ENCODE measurements at regions not wholly inside any gene's neighbourhood (a gene's known extent, or its start where the extent isn't known, plus 50 kb on each side); places are given as distances from the start of the nearest gene placed in this dataset.

GRCh38 chr10:21195252-21195651 lies 298.1 kb upstream of the NEBL start:
- DNase-seq (no peak), ATAC-seq (peak in 1 of 2 donors; percentile 39)
- intact Hi-C loops (cut with DNase I), result no loop called here

DNA sequence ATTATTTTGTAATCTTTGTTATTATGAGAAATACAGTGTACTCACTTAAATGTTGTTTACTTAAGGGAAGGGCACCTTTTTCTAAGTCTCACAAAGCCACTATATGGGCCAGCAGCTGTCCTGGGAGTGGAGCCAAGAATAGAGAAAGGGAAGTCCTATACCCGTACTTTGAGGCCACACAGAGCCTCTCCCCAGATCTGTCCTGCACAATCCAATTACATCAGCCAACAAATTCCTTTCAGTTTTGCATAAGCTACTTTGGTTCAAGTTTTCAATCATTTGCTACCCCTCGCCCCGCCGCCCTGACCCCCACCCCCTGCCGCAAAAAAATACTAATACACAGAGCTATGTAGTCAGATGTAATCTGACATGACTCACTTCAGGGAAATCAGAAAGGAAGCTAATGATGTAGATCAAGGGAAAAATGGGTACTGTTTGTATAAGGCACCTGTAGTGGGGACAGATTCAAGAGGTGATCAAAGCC lies 297.4 kb upstream of the NEBL start:
- intact Hi-C loops (cut with DNase I), result no loop called here
- ATAC-seq (peak; percentile 44 to 64), DNase-seq (no peak)

DNA sequence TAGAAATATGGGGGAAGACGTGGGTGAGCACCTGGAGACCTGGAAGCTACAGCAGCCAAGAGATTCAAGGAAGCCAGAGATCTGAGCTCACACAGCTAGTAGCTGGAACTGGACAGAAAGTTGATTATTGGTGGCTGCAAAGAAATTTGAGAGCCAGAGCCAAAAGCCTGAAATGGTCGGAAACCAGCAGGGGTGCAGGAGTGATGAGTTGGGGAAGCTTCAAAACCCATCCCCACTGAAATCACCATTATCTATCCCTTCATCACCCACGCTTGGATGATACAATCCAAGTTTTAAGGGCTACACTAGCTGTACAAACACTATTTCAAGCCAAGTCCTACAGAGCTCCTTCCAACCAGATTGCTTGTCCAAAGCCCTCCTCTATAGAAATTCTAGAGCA lies 296.1 kb upstream of the NEBL start:
- DNase-seq, result no peak
- intact Hi-C loops (cut with DNase I), result no loop called here
- ATAC-seq, result no peak

DNA sequence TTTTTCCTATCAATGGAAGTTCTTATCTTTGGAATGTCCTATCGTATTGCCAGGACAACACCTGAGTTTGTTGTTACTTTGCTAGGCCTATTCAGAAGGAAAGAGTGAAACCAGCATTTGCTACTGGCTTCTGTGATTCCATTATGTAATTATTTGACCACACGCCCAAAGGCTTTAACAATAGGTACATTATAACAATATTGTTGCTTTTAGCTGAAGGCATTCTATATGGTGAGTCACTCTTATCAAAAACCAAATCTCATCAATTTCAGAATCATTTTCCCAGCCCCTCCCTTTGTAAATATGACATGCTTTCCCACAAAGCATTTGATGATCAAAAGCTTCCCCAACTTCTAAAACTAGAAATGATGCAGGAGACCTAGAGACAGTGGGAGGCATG lies 294.4 kb upstream of the NEBL start:
- intact Hi-C loops (cut with DNase I), result no loop called here
- ATAC-seq (no peak), DNase-seq (no peak)

GRCh38 chr10:21184984-21185383 lies 287.9 kb upstream of the NEBL start:
- DNase-seq (no peak), ATAC-seq (no peak)
- intact Hi-C loops (cut with DNase I), result no loop called here

DNA sequence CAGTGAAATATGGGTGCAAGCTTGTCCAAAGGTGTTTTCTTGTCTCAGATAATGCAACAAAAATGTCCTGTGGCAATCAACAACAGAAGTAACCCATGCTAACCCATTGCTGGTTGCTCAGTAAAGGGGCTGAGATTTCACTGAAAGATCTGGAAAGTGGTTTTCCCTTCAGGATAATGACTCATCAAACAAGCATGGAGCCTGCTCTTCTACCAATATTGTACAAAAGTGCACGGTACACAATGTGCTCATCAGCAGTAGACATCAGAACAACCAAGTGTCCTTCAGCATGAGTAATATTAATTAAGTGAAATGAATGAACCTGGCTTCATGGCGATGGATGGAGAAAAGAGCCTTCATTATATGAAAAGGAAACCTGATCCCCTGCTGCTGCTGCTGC lies 287.1 kb upstream of the NEBL start:
- ATAC-seq, result no peak
- intact Hi-C loops (cut with DNase I), result no loop called here

GRCh38 chr10:21183025-21183424 lies 285.9 kb upstream of the NEBL start:
- no peak for ATAC-seq
- intact Hi-C loops (cut with DNase I), result no loop called here

More for the DNA sequence above, 287.1 kb upstream of the NEBL start:
- DNase-seq, result no peak

DNA sequence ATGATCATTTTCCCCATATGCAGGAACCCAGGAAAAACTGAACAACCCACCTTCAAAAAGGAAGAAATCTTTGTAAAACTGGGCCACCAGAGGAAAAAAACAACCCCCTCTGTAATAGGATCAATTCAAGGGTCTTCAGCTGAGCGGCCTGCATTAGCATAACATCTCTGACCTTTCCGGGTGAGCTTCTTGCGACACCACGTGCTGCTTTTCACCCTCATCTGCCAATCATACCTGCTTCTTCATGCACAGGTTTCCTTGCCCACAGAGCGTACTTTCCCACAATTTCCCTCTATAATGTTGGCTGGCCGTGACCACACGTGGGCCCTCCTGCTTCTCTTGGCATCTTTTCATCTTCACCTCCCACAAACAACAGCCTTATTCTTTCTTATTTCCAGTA lies 284.3 kb upstream of the NEBL start:
- intact Hi-C loops (cut with DNase I), result no loop called here
- DNase-seq, result no peak
- peak in 1 of 2 donors; percentile 25 for ATAC-seq

More at GRCh38 chr10:21183025-21183424, 285.9 kb upstream of the NEBL start:
- no peak for DNase-seq

DNA sequence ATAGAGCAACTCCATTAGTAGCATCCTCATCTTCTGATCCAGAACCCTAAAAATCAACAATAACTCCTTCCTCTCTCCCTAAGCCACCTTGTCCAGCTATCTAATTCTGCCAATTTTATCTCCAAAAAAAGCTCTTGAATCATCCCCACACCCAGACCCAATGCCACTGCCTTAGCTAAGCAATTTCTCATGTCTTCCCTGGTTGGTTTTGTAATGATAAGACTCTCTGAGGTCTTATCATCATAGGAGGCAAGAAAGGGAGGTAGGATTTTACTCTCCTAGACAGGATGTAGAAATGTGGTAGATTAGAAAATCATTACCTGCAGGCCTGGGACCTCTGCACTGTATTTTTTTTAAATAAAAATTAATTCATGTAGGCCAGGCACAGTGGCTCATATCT lies 283.5 kb upstream of the NEBL start:
- DNase-seq, result no peak
- ATAC-seq, result peak in 1 of 2 donors; percentile 68
- intact Hi-C loops (cut with DNase I), result no loop called here

DNA sequence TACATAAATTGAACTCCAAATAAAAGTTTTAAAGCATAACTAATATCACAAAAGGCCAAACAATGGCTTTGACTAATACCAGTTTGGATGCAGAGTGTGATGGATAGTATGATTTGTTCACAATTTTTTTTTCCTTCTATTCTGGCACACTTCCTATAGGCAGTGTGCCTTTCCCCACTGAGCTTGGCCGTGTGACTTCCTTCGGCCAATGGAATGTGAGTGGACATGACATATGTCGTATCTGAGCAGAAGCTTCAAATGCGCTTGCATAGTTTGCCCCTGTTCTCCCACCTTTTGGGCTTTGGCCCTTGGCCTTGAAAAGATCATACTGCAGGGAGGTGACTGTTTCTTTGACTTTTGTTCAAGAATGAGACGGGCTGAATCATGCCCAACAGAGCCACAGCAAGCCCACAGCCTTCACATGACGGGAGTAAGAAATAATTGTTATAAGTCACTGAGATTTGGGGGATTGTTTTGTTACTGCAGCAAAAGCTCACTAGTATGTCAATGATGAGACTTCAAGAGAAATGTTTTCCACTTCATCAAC lies 279.9 kb upstream of the NEBL start:
- DNase-seq (no peak), ATAC-seq (no peak)
- intact Hi-C loops (cut with DNase I), result no loop called here

DNA sequence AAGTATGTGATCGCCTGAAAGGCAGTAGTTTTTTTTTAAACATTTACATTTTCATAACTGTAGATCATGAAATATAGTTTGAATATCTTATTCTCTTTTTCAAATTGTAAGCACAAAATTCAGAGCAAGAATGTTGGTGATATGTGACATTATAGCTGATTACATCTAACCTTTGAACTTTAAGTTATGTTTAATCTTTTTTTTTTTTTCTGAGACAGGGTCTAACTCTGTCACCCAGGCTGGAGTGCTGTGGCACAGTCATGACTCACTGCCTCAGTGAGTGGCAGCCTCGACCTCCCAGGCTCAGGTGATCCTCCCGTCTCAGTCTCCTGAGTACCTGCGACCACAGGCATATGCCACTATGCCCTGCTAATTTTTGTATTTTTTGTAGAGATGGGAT lies 278.7 kb upstream of the NEBL start:
- no peak for ATAC-seq
- intact Hi-C loops (cut with DNase I), result no loop called here
- no peak for DNase-seq

GRCh38 chr10:21174715-21175495 lies 277.8 kb upstream of the NEBL start:
- intact Hi-C loops (cut with DNase I), result no loop called here
- DNase-seq (no peak), ATAC-seq (peak in 1 of 2 donors; percentile 18)

- DNase-seq (peak; percentile 40), ATAC-seq (peak; percentile 86 to 89)
- intact Hi-C loops (cut with DNase I), result no loop called here
Measured at GRCh38 chr10:21173802-21174714, 276.9 kb upstream of the NEBL start.

- DNase-seq (peak; percentile 33), ATAC-seq (peak; percentile 52 to 63)
- intact Hi-C loops (cut with DNase I), result no loop called here
Measured at GRCh38 chr10:21172930-21173801, 276.1 kb upstream of the NEBL start.

GRCh38 chr10:21172542-21172929 lies 275.4 kb upstream of the NEBL start:
- no peak for ATAC-seq
- no peak for DNase-seq
- intact Hi-C loops (cut with DNase I), result no loop called here

- no peak for ATAC-seq
- DNase-seq, result no peak
- intact Hi-C loops (cut with DNase I), result no loop called here
Measured at GRCh38 chr10:21171936-21172541, 274.9 kb upstream of the NEBL start.

GRCh38 chr10:21171197-21171935 lies 274.3 kb upstream of the NEBL start:
- DNase-seq, result no peak
- intact Hi-C loops (cut with DNase I), result no loop called here
- ATAC-seq, result no peak

DNA sequence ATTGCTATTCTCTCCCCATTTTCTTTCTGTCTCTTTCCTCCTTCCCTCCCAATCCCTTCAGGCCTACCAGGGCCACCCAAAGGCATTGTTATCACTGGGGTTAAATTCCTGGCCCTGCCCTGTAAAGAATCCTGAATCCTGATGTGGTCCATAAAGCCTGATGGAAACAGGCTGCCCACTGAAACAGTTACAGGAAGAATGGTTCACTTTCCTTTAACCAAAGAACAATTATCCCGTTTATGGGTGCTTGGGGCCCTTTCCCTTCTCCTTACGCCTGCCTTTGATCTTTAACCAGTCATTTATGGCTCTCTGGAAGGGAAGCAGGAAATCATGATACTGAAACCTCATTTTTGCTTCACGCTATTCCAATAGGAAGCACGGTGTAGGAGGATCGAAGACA lies 273.1 kb upstream of the NEBL start:
- ATAC-seq, result no peak
- intact Hi-C loops (cut with DNase I), result no loop called here
- no peak for DNase-seq

All from left cardiac atrium (tissue), 4 donors.